ENCODE measurements at regions not wholly inside any gene's neighbourhood (a gene's known extent, or its start where the extent isn't known, plus 50 kb on each side); places are given as distances from the start of the nearest gene placed in this dataset.
A peak's percentile ranks its signal among the peaks of the same experiment; 100 is the strongest.

GRCh38 chr17:33949100-33949499, 306.0 kb upstream of the CCL2 start:
- DNase-seq: no peak
- H3K4ac ChIP-seq (ENCODE audit: low read depth, low read length): no peak overlapping the region
- no peaks in the 10 kb centered on the region for H4K20me1 ChIP-seq (ENCODE audit: insufficient read depth, low read length)
- H3K9me3 ChIP-seq (ENCODE audit: control insufficient read depth, insufficient read depth, low read length): no peaks in the 10 kb centered on the region
- no peak overlapping the region for H2AK9ac ChIP-seq (replicated peaks; ENCODE audit: low read depth, low read length, poor library complexity)
- H3K27ac ChIP-seq (ENCODE audit: insufficient read depth, low read length): no peak overlapping the region
- H2AK5ac ChIP-seq (ENCODE audit: low read depth, low read length): no peak overlapping the region
- no peaks in the 10 kb centered on the region for H3K9me1 ChIP-seq (ENCODE audit: insufficient read depth, low read length)
- no peaks in the 10 kb centered on the region for H3K36me3 ChIP-seq (ENCODE audit: control insufficient read depth, insufficient read depth, low read length)
- no peaks in the 10 kb centered on the region for H3K79me1 ChIP-seq (ENCODE audit: low read depth in 1 of 2, low read length in 2 of 2)
- WGBS, 2 experiments (ENCODE audit: extremely low coverage in 2 of 2, insufficient read length in 1 of 2): 28% methylated on average over 2 of the region's 4 CpGs; no CpG with 5 or more reads in 1 of the 2 experiments
- H2BK20ac ChIP-seq (ENCODE audit: low read depth, low read length): no peak overlapping the region
- no peak overlapping the region for H4K91ac ChIP-seq (ENCODE audit: insufficient read depth, low read depth, low read length)
- no peak overlapping the region for H2AFZ ChIP-seq (replicated peaks; ENCODE audit: low read length, poor library complexity)
- H3K14ac ChIP-seq (replicated peaks; ENCODE audit: low read depth, low read length): no peak overlapping the region
- H3K9ac ChIP-seq (ENCODE audit: low read depth, low read length): no peak overlapping the region
- no peak overlapping the region for H2BK120ac ChIP-seq (ENCODE audit: low read depth, low read length)
- no peak overlapping the region for H3K18ac ChIP-seq (ENCODE audit: low read depth, low read length)
- no peak overlapping the region for H3K56ac ChIP-seq (ENCODE audit: extremely low read depth, insufficient read depth, low read length)
- H2BK5ac ChIP-seq (ENCODE audit: low read depth, low read length, poor library complexity, severe bottlenecking): no peak overlapping the region
- no peaks in the 10 kb centered on the region for H3K27me3 ChIP-seq (ENCODE audit: control insufficient read depth, insufficient read depth, low read length)
- H3K4me2 ChIP-seq (ENCODE audit: low read depth, low read length): no peak overlapping the region
- no peak for ATAC-seq (ENCODE audit: low read depth)
- H4K5ac ChIP-seq (ENCODE audit: low read depth, low read length): no peak overlapping the region
- TF ChIP-seq MAFK (IDR thresholded peaks at IDR 0.05; ENCODE audit: low read depth, low read length) (no peak), MAZ (IDR thresholded peaks at IDR 0.05; ENCODE audit: borderline replicate concordance, low read depth, low read length) (no peak), CTCF (conservative IDR thresholded peaks at IDR 0.05; ENCODE audit: low read depth, low read length) (peak; percentile 27), RCOR1 (IDR thresholded peaks at IDR 0.05; ENCODE audit: insufficient replicate concordance, low read length) (no peak), FOS (IDR thresholded peaks at IDR 0.05; ENCODE audit: low read depth, low read length) (no peak), RAD21 (IDR thresholded peaks at IDR 0.05; ENCODE audit: low read length) (0 out of 2 replicates have a peak, but pooled peaks have one; percentile 6)
- no peak overlapping the region for H3K23ac ChIP-seq (ENCODE audit: low read depth, low read length)
- dilution Hi-C loops (cut with HindIII; ENCODE audit: low sequenced_read_pairs, unreplicated experiment): no loop called here
- ChIA-PET CTCF (no interaction called here), POLR2A (ENCODE audit: unreplicated experiment) (no interaction called here)
- no peak overlapping the region for H2BK15ac ChIP-seq (ENCODE audit: low read depth, low read length)
- in situ Hi-C loops (cut with MboI; ENCODE audit: low sequenced_read_pairs): no loop called here
- H3K4me1 ChIP-seq (ENCODE audit: control insufficient read depth, insufficient read depth, low read length): no peaks in the 10 kb centered on the region
- H3K4me3 ChIP-seq (ENCODE audit: insufficient read depth, low read depth, low read length): no peak overlapping the region
- intact Hi-C loops (cut with micrococcal nuclease): no loop called here
- H4K8ac ChIP-seq (ENCODE audit: low read depth in 2 of 2, low read length in 2 of 2): no peak overlapping the region
- no TSS peak for BruUV-seq (replicated peaks)

All from IMR-90 (cell line).